MM.1S (cell line): ENCODE measurements at regions not wholly inside any gene's neighbourhood (a gene's known extent, or its start where the extent isn't known, plus 50 kb on each side); places are given as distances from the start of the nearest gene placed in this dataset.

Experiments used
- CTCF ChIP-seq: fragments of 300-600 bp; sonication (generic); IDR thresholded peaks from 2 replicates; pipeline ENCODE4 v1.5.1; 2016; ENCODE audit warnings: antibody characterized with exemption, low read length, mixed read lengths
- EZH2 ChIP-seq: fragments of 300-600 bp; sonication (generic); optimal IDR thresholded peaks from 2 replicates; pipeline ENCODE3; 2017; ENCODE audit warnings: low read depth, mild to moderate bottlenecking, antibody characterized with exemption, low read length, mixed read lengths
- EZH2phosphoT487 ChIP-seq: fragments of 300-600 bp; sonication (generic); IDR thresholded peaks from 2 replicates; pipeline ENCODE4 v1.6.1; 2018; ENCODE audit warnings: antibody characterized with exemption, low read length

GRCh38 chr2:10192392-10193015 is 70.0 kb downstream of the RRM2 start:
- no peak for TF ChIP-seq CTCF
- TF ChIP-seq EZH2phosphoT487 = no peak
- TF ChIP-seq EZH2 = no peak
